Cardiac septum (tissue), 1 donor: ENCODE measurements at regions not wholly inside any gene's neighbourhood (a gene's known extent, or its start where the extent isn't known, plus 50 kb on each side); places are given as distances from the start of the nearest gene placed in this dataset.

Experiments used
- DNase-seq: peaks from one replicate; pipeline ENCODE4 v3.0.0-alpha.2; 2020; ENCODE audit warnings: low spot score
- intact Hi-C: fragments of 100-400 bp; cut with DNase I; formaldehyde crosslinking; loops from one replicate; pipeline ENCODE4 v1.14.0; 2022
- donor health status: DM: no; HTN: no; CAD: no.

DNA sequence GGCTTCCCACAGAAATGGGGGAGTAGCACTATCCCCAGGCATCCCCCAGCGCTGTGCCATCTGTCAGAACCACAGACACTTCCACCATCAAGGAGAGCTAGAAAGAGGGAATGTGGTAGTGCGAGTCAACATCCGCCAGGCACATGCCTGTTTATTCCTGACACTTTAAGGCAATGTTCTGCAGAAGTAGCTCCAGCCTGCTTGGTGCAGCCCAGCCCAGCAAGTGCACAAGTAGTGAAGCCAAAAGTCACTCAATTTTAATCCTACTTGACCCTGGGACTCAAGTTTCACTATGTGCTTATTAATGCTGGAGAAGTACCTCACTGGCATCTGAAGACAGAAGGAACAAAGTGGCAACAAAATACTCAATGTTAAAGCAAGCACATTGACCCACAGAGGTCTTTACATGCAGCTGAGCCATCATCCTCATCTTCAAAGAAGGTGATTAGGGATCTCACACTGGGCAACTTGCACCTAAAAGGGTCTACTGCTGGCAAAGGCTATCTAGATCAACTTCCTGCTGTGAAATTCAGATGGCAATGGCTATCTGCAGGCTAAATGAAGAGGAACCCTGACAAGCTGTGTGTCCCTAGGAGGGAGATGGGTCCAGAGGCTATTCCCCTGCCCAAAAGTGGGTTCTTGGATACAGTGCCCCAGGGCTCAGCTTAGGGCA, 61.4 kb upstream of the CLDN18 start:
- intact Hi-C loops, result loop anchor here (5.0 to 10.0 kb wide), 2 partner anchors 841 to 914 kb away; no protein-coding TSS in a partner anchor
- no peak for DNase-seq

DNA sequence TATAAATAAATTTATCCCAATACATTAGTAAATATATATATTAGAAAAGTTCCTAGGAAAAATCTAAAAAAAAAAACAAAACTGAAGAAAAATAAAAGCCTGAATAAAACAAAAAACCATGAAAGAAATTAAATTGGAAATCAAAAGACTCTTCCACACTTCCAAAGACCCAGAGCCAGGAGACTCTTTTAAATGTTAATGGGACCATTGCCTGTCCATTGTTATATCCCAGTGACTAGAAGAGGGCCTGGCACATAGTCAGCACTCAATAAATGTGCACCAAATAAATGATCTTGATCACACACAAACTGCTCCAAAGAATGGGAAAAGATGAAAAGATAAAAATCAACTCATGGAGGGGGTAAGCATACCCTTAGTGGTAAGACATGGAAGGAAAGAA, 51.3 kb upstream of the CLDN18 start:
- DNase-seq, result no peak
- intact Hi-C loops, result no loop called here
